CD1c-positive myeloid dendritic cell (primary cell): ENCODE measurements at regions not wholly inside any gene's neighbourhood (a gene's known extent, or its start where the extent isn't known, plus 50 kb on each side); places are given as distances from the start of the nearest gene placed in this dataset.

ENCODE experiments used
- DNase-seq: peaks from one replicate; pipeline ENCODE4 v3.0.0-alpha.2; 2016; ENCODE audit errors: extremely low spot score

DNA sequence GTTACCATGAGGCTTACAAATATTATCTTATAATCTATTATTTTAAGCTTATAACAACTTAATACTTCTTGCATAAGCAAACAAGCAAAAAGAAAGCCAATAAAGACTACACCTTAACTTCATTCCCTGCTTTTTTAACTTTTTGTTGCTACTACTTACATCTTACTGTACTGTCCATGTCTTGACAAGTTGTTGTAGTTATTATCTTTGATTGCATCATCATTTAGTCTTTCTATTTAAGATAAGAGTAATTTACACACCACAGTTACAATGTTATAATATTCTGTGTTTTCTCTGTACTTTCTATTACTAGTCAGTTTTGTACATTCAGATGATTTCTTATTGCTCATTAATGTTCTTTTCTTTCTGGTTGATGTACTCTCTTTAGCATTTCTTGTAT lies 346.6 kb downstream of the SMARCA1 start:
- DNase-seq = no peak

DNA sequence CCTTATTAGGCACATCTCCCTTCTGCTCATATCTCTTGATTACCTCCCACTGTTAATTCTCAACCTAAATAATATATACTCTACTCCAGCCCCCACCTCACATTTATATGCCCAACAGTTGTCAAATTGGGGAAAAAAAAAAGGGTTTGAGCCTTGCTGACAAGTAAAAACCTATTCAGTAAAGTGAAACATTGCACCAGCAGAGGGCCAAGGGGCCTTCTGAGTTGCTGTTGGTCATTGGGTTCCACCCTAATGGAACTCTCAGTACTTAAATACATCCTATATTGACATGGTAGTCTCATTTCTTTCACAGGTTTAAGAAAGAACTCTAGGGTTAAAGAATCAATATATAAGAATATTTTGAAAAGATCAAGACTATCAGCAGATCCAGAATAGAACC lies 362.2 kb downstream of the SMARCA1 start:
- no peak for DNase-seq

- no peak for DNase-seq
Measured at GRCh38 chrX:129158505-129158904, 364.8 kb downstream of the SMARCA1 start.

DNA sequence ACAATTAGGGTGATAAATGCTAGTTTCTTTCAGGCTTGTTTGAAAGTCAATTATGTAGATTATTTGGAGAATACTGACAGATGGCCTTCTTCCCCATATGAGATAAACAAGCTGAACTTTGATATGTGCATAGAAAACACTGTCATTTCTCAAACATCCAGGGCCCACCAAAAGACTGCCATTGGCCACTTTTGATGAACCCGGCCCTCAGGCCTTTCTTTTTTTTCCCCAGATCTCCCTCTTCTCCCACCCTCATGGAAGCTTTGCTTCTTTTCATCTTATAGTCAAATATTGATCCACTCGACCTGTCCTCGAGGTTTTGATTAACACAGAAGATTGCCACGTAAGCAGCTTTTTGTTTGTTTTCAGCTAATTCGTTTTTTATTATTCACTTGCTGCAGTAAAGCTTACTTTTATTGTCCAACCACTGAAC lies 377.4 kb downstream of the SMARCA1 start:
- no peak for DNase-seq

DNA sequence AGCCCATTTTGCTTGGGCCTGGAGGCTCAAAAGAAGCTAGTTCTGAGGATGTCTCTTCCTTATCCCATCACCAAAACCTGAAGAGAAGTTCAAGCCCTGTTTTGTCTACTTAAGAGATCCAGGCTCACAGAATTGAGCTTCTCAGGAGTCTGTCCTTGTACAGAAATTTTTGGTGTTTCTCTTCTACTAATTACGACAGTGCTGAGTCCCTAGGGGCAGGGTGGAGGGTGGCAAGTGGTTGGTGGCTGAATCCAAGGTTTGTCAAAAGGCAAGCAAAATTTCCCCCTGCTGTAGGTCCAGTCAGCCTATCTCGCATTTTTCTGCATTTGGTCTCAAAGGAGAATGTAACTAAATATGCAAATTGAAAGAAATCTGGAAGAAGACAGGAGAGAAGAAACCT lies 377.9 kb downstream of the SMARCA1 start:
- DNase-seq = no peak

DNA sequence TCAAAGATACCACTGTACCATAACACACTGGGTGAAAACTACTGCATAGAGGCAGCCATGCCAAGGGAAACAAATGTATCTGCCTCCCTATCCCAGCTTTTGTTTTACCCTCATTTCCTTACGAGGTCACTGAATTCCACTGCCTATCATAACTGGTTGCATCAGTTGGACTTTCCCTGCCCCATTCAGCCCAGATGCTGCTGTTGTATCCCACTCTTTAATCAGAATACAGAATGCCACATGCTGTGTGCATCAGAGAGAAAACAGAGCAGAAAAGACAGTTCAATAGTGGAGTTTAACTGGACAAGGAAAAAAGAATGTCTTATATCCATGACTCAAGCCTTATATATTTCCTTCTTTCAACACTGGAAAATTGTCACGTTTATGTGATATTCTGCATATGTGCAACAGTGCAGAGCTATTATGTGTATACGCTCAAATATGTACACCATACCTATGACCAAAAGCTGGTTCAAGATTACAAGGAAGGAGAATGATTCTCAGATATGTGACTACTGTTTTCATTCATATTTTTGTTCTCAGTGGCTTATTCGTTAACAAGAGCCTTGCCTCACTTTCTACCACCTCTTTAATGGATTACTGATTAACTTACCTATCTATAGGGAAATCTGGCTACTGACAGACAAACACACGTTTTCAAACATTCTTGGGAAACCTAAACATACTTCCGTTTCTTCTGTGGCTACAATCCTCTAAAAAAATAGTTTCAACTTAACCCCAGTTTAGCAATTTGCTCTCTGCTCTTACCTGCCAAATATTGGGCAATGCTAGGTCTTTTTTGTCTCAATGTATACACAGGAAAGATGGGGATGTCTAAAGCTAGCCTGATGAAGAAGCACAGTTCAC lies 378.9 kb downstream of the SMARCA1 start:
- DNase-seq = no peak

GRCh38 chrX:129139837-129140598 lies 383.3 kb downstream of the SMARCA1 start:
- no peak for DNase-seq

GRCh38 chrX:129125122-129125914 lies 398.0 kb downstream of the SMARCA1 start:
- no peak for DNase-seq

DNA sequence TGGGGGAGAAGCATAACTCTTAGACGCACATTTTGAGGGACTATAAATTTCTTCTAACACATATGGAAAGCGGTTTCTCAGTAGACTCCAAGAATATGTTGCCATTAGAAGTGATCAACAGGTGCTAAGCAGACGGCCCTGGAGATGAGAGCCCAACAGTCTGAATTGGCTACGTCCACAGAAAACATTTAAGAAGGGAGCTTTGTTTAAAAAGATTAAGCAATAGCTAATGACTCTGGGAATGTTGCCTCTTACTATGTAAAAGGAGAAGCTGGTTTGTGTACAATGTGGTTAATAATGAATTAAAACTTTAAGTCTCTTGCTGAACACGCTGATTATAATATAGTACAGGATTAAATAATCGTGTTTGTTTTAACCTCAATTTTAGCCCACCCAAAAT lies 399.5 kb downstream of the SMARCA1 start:
- DNase-seq = no peak

- DNase-seq = no peak
Measured at GRCh38 chrX:129116676-129117470, 406.4 kb downstream of the SMARCA1 start.

- no peak for DNase-seq
Measured at GRCh38 chrX:129115935-129116334, 407.4 kb downstream of the SMARCA1 start.

DNA sequence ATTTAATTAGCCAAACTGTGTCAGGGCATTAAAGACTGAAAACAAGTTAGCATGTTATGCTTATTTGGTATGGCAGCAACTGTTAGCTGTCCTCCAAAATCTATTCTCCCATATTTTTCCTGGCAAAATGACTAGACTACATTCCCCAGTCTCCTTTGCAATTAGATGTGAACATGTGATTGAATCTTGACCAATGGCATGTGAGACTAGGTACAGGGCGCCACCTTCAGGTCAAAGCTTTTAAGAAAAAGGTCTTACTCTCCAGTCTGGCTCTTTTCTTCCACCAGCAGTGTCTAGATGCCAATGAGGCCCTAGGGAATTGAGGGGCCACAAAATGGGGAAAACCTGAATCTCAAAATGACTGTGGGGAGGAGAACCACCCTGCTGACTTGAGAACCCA lies 408.2 kb downstream of the SMARCA1 start:
- DNase-seq = no peak

GRCh38 chrX:129111081-129111798 lies 412.1 kb downstream of the SMARCA1 start:
- no peak for DNase-seq

GRCh38 chrX:129108936-129109335 lies 414.4 kb downstream of the SMARCA1 start:
- DNase-seq = no peak

DNA sequence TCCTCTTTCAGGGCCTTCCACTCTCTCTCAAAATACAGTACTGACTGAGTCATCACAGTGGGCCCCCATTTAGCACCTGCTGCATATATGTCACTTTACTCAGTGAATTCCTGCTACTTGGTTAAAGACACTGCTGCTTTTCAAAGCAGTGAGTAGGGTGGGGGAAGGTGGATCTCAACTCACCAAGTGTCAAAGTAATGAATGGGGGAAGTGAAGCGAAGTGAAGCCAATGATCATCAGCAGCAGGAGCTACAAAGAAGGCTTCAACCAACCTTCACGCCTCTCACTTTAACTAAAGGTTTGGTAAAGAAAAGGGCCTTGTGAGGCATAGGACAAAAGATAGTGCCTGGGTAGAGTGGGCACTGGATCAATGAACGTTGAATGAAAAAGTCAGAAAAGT lies 424.1 kb downstream of the SMARCA1 start:
- no peak for DNase-seq

DNA sequence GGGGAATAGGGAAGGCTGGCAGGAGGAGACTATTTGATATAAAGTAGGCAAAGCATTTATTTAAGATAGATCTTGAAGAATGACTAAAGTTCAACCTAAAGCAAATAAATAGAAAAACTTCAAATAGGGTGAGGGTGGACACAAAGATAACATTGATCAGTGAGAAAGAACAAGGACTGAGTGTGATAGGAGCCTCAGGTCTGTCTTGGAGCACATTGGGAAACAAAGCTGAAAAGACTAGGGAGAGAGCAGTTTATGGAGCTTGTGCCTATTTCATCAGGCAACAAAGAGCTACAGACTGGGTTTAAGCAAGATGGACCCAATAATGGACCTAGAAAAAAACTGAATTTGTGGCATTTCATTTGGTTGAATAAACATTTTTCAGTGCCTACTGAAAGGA lies 425.6 kb downstream of the SMARCA1 start:
- DNase-seq = no peak

DNA sequence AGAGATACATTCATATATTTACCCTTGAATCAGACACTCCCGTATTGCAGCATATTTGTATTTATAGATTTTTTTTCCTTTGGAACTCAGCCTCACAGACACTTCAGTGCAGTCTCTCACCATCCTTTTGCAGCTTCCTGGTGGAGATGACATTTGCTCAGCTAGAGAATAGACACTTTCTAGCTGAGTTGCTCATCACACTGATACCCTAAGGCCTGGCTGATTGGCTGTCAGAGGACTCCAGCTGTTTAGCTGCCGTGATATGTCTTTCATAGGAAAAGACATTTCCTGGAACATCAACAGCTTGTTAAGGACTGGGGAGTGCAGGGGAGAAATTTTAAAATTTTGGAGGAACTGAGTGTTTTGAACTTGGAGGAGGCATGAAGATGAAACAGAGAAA lies 429.6 kb downstream of the SMARCA1 start:
- DNase-seq = no peak

DNA sequence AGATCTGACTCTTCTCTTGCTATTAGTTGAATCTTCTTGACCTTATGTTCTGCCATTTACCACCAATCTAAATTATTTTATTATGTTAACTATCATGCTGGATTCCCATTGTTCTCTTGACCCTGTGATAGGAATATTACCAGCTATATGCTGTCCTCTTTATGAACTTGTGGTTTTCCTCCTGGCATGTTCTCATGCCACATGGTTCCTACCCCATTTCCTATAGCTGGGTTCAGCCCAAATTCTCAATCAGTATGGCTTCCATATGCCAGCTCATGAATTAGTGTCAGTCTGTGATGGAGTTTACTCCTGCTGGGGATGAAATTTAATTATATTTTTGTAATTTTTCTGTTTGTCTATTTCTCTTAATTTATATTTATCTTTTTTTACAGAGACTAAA lies 430.5 kb downstream of the SMARCA1 start:
- no peak for DNase-seq

DNA sequence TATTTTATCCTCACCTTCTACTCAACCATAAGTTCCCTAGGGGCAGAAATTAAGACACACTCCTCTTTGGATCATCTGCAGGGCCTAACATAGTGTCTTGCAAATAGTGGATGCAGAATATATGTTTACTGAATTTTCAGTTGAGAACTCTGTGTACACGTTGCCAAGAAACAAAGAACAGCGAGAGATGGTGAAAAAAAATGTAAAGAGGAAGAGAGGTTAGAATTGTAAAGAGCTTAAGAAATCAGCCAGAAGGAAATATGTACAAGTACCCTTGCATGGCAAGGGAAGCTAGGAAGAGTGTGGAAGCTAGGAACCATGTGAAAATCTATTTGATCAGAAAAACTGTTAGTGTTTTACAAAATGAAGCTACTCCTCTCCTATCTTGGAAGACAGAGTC lies 431.0 kb downstream of the SMARCA1 start:
- no peak for DNase-seq

DNA sequence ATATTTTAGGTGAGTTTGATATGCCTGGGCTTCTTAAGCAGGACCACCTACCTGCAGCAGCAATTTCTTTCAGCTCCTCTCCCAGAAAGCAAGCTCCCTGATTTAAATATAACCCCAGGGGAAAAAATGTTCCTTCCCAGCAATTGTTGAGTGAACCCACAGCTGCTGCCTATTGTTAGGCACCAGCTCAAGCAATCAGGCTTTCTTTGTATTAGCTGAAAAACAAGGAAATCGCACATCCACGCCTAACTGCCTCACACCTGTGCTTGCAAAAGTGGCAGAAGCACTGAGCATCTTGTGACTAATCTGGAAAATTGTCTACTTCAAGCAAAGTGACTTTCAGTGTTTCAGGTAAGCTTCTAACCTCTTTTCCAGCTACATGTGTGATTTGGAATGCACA lies 432.2 kb downstream of the SMARCA1 start:
- DNase-seq = no peak

DNA sequence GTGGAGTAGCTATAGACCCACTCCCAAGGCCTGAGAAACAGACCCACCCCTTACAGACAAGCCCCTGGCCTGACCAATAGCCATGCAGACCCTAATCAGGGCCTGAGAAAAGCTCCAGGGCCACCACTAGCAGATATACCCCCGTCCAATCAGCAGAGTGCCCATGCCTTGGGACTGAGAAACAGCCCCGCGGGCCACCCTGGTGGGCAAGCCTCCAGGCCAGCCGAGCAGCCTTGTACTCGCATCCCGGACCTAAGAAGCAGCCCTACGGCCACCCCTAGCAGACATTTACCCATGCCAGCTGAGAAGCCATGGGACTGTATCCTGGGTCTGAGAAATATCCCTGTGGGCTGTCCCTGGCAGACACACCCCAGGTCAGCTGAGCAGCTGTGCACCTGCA lies 436.5 kb downstream of the SMARCA1 start:
- no peak for DNase-seq
